Cardiac muscle cell (in vitro differentiated cells and primary cell): ENCODE measurements at regions not wholly inside any gene's neighbourhood (a gene's known extent, or its start where the extent isn't known, plus 50 kb on each side); places are given as distances from the start of the nearest gene placed in this dataset.
"Not testable (repeated sequence)": the region's sequence is repeated elsewhere in the genome, so short reads cannot be mapped to it uniquely, and the experiment has no call there.

Source experiments
- DNase-seq, 2 donors: peaks; one replicate each; pipeline versions ENCODE4 v3.0.0 to v3.0.0-alpha.2; 2010 to 2017; ENCODE audit warnings: low read depth in 1 of 2, low spot score in 1 of 2
- H3K27ac ChIP-seq: fragments of 200-600 bp; sonication (generic); 2 replicates; pipeline ENCODE4 v1.5.1; 2016
- H3K27me3 ChIP-seq: fragments of 200-600 bp; sonication (generic); 2 replicates; pipeline ENCODE4 v1.6.0; 2016; ENCODE audit warnings: control low read depth
- H3K36me3 ChIP-seq: fragments of 200-600 bp; sonication (generic); 2 replicates; pipeline ENCODE4 v1.5.1; 2016; ENCODE audit warnings: control low read depth
- H3K4me1 ChIP-seq: fragments of 200-600 bp; sonication (generic); 2 replicates; pipeline ENCODE4 v1.8.1; 2017; ENCODE audit warnings: low read depth, mild to moderate bottlenecking, mixed run types
- H3K4me3 ChIP-seq: fragments of 200-600 bp; sonication (generic); 2 replicates; pipeline ENCODE4 v1.5.1; 2016; ENCODE audit warnings: mild to moderate bottlenecking
- H3K9me3 ChIP-seq: fragments of 200-600 bp; sonication (generic); 2 replicates; pipeline ENCODE4 v1.5.1; 2017; ENCODE audit warnings: low read depth, mild to moderate bottlenecking, control low read depth

GRCh38 chr9:66791092-66791750 is 109.3 kb upstream of the ZNF658 start:
- H3K4me3 ChIP-seq, H3K36me3 ChIP-seq, H3K9me3 ChIP-seq, H3K27ac ChIP-seq, DNase-seq, H3K27me3 ChIP-seq, H3K4me1 ChIP-seq: not testable (repeated sequence)

- not testable (repeated sequence) for H3K36me3 ChIP-seq, H3K4me1 ChIP-seq, H3K4me3 ChIP-seq, H3K9me3 ChIP-seq, H3K27me3 ChIP-seq, H3K27ac ChIP-seq, DNase-seq
Measured at GRCh38 chr9:66794769-66795168, 105.8 kb upstream of the ZNF658 start.

- not testable (repeated sequence) for H3K4me1 ChIP-seq, DNase-seq, H3K27ac ChIP-seq, H3K9me3 ChIP-seq, H3K36me3 ChIP-seq, H3K27me3 ChIP-seq, H3K4me3 ChIP-seq
Measured at GRCh38 chr9:66795723-66796503, 104.6 kb upstream of the ZNF658 start.

- not testable (repeated sequence) for H3K36me3 ChIP-seq, H3K27me3 ChIP-seq, H3K4me3 ChIP-seq, H3K27ac ChIP-seq, H3K9me3 ChIP-seq, DNase-seq, H3K4me1 ChIP-seq
Measured at GRCh38 chr9:66797905-66798616, 102.5 kb upstream of the ZNF658 start.

GRCh38 chr9:66803619-66804018 is 96.9 kb upstream of the ZNF658 start:
- H3K36me3 ChIP-seq, H3K27ac ChIP-seq, H3K4me1 ChIP-seq, H3K9me3 ChIP-seq, DNase-seq, H3K4me3 ChIP-seq, H3K27me3 ChIP-seq: not testable (repeated sequence)

- DNase-seq, H3K27me3 ChIP-seq, H3K9me3 ChIP-seq, H3K4me1 ChIP-seq, H3K4me3 ChIP-seq, H3K27ac ChIP-seq, H3K36me3 ChIP-seq: not testable (repeated sequence)
Measured at GRCh38 chr9:66810247-66810646, 90.3 kb upstream of the ZNF658 start.

- H3K9me3 ChIP-seq, H3K27ac ChIP-seq, H3K4me1 ChIP-seq, H3K4me3 ChIP-seq, H3K27me3 ChIP-seq, H3K36me3 ChIP-seq, DNase-seq: not testable (repeated sequence)
Measured at GRCh38 chr9:66812367-66812766, 88.2 kb upstream of the ZNF658 start.

- not testable (repeated sequence) for H3K36me3 ChIP-seq, H3K4me1 ChIP-seq, H3K9me3 ChIP-seq, DNase-seq, H3K27ac ChIP-seq, H3K27me3 ChIP-seq, H3K4me3 ChIP-seq
Measured at GRCh38 chr9:66812967-66813366, 87.6 kb upstream of the ZNF658 start.

GRCh38 chr9:66814038-66814437 is 86.5 kb upstream of the ZNF658 start:
- H3K36me3 ChIP-seq, DNase-seq, H3K27ac ChIP-seq, H3K27me3 ChIP-seq, H3K4me3 ChIP-seq, H3K9me3 ChIP-seq, H3K4me1 ChIP-seq: not testable (repeated sequence)

GRCh38 chr9:66819510-66819909 is 81.0 kb upstream of the ZNF658 start:
- H3K27me3 ChIP-seq, H3K4me3 ChIP-seq, H3K36me3 ChIP-seq, DNase-seq, H3K4me1 ChIP-seq, H3K9me3 ChIP-seq, H3K27ac ChIP-seq: not testable (repeated sequence)

- DNase-seq, H3K4me3 ChIP-seq, H3K9me3 ChIP-seq, H3K4me1 ChIP-seq, H3K27me3 ChIP-seq, H3K36me3 ChIP-seq, H3K27ac ChIP-seq: not testable (repeated sequence)
Measured at GRCh38 chr9:66820014-66820660, 80.4 kb upstream of the ZNF658 start.

GRCh38 chr9:66824169-66824568 is 76.4 kb upstream of the ZNF658 start:
- H3K4me1 ChIP-seq, DNase-seq, H3K9me3 ChIP-seq, H3K4me3 ChIP-seq, H3K27ac ChIP-seq, H3K36me3 ChIP-seq, H3K27me3 ChIP-seq: not testable (repeated sequence)

- DNase-seq, H3K27me3 ChIP-seq, H3K9me3 ChIP-seq, H3K4me1 ChIP-seq, H3K4me3 ChIP-seq, H3K36me3 ChIP-seq, H3K27ac ChIP-seq: not testable (repeated sequence)
Measured at GRCh38 chr9:66829853-66830252, 70.7 kb upstream of the ZNF658 start.
